Psoas muscle (tissue), 7 donors: ENCODE measurements at regions not wholly inside any gene's neighbourhood (a gene's known extent, or its start where the extent isn't known, plus 50 kb on each side); places are given as distances from the start of the nearest gene placed in this dataset.

ENCODE experiments used
- ATAC-seq, 4 donors: fragments of 200-7000 bp; cut with Tn5 transposase; one replicate each; pipeline ENCODE4 v1.9.1; 2020; ENCODE audit warnings: moderate library complexity in 3 of 4, mild to moderate bottlenecking in 2 of 4
- DNase-seq, 2 donors: peaks; one replicate each; pipeline ENCODE4 v3.0.0-alpha.2; 2020
- H3K27ac ChIP-seq: fragments of 200-600 bp; one replicate; pipeline ENCODE4 v1.8.0; 2022
- H3K27me3 ChIP-seq, 3 donors: fragments of 200-600 bp in 1 of 3; one replicate each; pipeline versions ENCODE4 v1.6.1 to v1.8.0; 2013 to 2022; ENCODE audit warnings: low read length in 2 of 3, mild to moderate bottlenecking in 2 of 3, moderate library complexity in 1 of 3; ENCODE audit not compliant: insufficient read depth in 3 of 3
- H3K36me3 ChIP-seq, 2 donors: fragments of 200-600 bp in 1 of 2; one replicate each; pipeline versions ENCODE4 v1.6.1 to v1.8.0; 2013 to 2022; ENCODE audit warnings: low read depth in 1 of 2, mild to moderate bottlenecking in 1 of 2, moderate library complexity in 1 of 2; ENCODE audit not compliant: insufficient read depth in 1 of 2
- H3K4me1 ChIP-seq: fragments of 200-600 bp; one replicate; pipeline ENCODE4 v1.8.0; 2022
- H3K4me3 ChIP-seq: fragments of 200-600 bp; one replicate; pipeline ENCODE4 v1.8.0; 2022; ENCODE audit warnings: mild to moderate bottlenecking
- H3K9me3 ChIP-seq: fragments of 200-600 bp; one replicate; pipeline ENCODE4 v1.8.0; 2022
- CTCF ChIP-seq: fragments of 200-600 bp; IDR thresholded peaks from one replicate; pipeline ENCODE4 v1.8.0; 2022; ENCODE audit warnings: antibody characterized with exemption
- WGBS, 3 donors: extraction: QIAGEN DNeasy Blood & Tissue Kit; methylation state at CpG; one replicate each; pipeline versions ENCODE4 v1.1.6 to v1.1.7; 2013; 5-methylcytosine and 5-hydroxymethylcytosine counted together
- intact Hi-C, 2 donors: fragments of 100-400 bp; cut with DNase I; formaldehyde crosslinking; loops; one replicate each; pipeline versions ENCODE4 v1.11.0 to v1.14.2; 2022
- donor health status: healthy with polysubstance abuse.
- donor health status: DM: no; HTN: no; CAD: no; lungs with moderate emphysema.
- donor health status: Bipolar disorder and iron deficiency.
- donor health status: healthy.
- donor health status: DM: yes; HTN: yes; CAD: no.
- donor health status: DM: no; HTN: no; CAD: no.
- donor health status: DM: yes; HTN: yes; CAD: no.

DNA sequence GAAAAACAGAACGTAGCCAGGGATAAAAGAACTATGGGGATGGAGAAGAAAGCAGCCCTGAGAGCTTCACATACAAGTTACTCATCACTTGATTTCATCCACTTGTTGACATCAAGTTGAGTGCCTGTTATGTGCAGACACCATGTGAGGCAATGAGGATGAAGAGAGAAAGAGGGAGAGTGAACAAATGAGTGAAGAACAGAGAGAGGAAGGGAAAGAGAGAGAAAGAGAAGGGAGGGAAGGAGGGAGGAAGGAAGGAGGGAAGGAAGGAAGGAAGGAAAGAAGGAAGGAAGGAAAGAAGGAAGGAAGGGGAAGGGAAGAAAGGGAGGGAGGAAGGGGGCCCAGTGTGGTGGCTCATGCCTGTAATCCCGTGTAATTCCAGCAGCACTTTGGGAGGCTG lies 72.3 kb upstream of the SMAD3 start:
- Histone ChIP-seq H3K27ac (no peak overlapping the region), H3K27me3 (no peaks in the 10 kb centered on the region), H3K36me3 (no peaks in the 10 kb centered on the region), H3K4me3 (no peak overlapping the region), H3K9me3 (no peaks in the 10 kb centered on the region), H3K4me1 (no peaks in the 10 kb centered on the region)
- intact Hi-C loops, result no loop called here
- TF ChIP-seq CTCF, result no peak
- 66 to 79% (median 71%) methylated on average over 2 of the region's 2 CpGs for WGBS, 3 donors
- DNase-seq (no peak), ATAC-seq (no peak)

DNA sequence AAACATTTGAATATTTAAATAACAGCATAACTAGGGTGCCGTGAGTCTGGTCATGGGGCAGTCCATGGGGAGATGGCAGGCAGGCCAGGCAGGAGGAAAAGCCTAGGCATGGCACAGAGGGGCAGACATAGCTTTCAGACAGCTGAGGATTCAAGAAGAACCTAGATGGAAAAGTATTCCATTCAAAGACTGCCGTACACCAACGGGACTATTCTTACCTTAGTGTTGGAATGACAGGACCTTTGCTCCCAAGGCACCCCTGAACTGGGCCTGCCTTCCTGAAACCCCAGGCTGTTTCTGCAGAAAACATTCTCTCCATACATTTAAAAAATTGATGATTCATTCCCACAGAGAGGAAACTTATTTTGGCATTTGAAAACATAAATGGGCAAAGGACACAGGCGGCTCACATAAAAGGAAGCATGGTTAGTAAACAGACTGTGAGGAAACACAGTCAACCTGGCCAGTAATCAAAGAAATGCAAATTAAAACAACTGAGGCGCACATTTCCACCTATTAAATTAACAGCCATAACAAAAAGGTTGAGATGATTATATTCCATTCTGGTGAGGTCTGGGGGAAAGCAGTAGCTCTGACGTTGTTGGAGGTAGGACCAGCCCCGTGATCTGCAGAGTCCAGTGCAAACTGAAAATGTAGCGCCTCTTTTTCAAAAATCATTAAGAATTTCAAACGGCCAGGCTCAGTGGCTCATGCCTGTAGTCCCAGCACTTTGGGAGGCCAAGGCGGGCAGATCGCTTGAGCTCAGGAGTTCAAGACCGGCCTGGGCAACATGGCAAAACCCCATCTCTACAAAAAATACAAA lies 71.3 kb upstream of the SMAD3 start:
- Histone ChIP-seq H3K9me3 (peaks cover 4% of the 10 kb centered on the region), H3K4me3 (no peak overlapping the region), H3K27me3 (no peaks in the 10 kb centered on the region), H3K36me3 (no peaks in the 10 kb centered on the region), H3K4me1 (no peaks in the 10 kb centered on the region), H3K27ac (no peak overlapping the region)
- DNase-seq, result no peak
- 81 to 87% (median 83%) methylated on average over 12 of the region's 12 CpGs for WGBS, 3 donors
- no peak for TF ChIP-seq CTCF
- intact Hi-C loops, result no loop called here
- ATAC-seq, result no peak

DNA sequence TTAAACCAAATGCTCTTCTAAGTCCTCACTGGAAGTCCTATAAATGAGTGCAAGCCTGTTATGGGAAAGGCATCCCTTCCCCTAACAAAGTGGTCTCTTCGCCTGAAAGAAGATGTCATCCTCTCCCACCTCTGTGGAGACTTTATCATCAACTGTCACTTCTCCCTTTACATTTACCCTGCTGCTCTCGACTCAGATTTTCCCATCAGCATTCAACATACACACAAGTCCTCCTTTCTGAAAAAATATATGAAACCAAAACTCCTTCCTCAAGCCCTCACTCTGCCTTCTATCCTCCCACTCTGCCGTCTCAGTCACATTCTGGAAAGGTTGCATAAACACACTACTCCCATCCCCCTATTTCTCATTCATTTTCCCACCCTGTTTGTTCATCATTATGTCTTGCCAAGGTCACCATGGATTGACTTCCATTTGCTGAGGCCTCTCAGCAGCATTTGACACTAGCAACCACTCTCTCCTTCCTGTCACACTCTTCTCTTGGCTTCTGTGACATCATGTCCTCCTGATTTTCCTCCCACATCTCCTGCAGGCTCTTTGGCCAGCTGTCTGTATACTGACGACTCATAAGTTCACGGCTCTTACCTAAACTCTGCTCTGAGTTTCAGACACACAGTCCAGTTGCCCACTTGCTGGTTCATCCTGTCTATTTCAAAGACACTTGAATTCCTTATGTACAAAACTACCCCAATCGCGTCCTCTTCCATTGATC lies 70.3 kb upstream of the SMAD3 start:
- H3K4me1 ChIP-seq, result no peaks in the 10 kb centered on the region
- WGBS, 3 donors, result 82 to 83% (median 83%) methylated on average over 7 of the region's 7 CpGs
- DNase-seq (no peak), ATAC-seq (no peak)
- no peak overlapping the region for H3K27ac ChIP-seq
- no peaks in the 10 kb centered on the region for H3K36me3 ChIP-seq
- intact Hi-C loops, result no loop called here
- no peak overlapping the region for H3K4me3 ChIP-seq
- H3K27me3 ChIP-seq, result no peaks in the 10 kb centered on the region
- TF ChIP-seq CTCF, result no peak
- peaks cover 4% of the 10 kb centered on the region for H3K9me3 ChIP-seq

- no peak for ATAC-seq
- Histone ChIP-seq H3K4me1 (no peaks in the 10 kb centered on the region), H3K9me3 (peaks cover 4% of the 10 kb centered on the region), H3K27me3 (no peaks in the 10 kb centered on the region), H3K36me3 (no peaks in the 10 kb centered on the region), H3K27ac (no peak overlapping the region), H3K4me3 (no peak overlapping the region)
- intact Hi-C loops, result no loop called here
- DNase-seq, result no peak
- TF ChIP-seq CTCF, result no peak
- WGBS, 3 donors, result 94 to 96% (median 94%) methylated on average over 2 of the region's 2 CpGs
These were observed 69.3 kb upstream of the SMAD3 start for GRCh38 chr15:66996094-66996493.
